ENCODE measurements at regions not wholly inside any gene's neighbourhood (a gene's known extent, or its start where the extent isn't known, plus 50 kb on each side); places are given as distances from the start of the nearest gene placed in this dataset.

- no peak for DNase-seq (ENCODE audit: low read depth in 2 of 2)
These were observed 137.6 kb upstream of the HABP2 start for GRCh38 chr10:113415246-113415645.

- no peak for DNase-seq (ENCODE audit: low read depth in 2 of 2)
These were observed 132.7 kb upstream of the HABP2 start for GRCh38 chr10:113420057-113420732.

GRCh38 chr10:113420733-113421675 is 131.8 kb upstream of the HABP2 start:
- no peak for DNase-seq (ENCODE audit: low read depth in 2 of 2)

- no peak for DNase-seq (ENCODE audit: low read depth in 2 of 2)
These were observed 130.5 kb upstream of the HABP2 start for GRCh38 chr10:113422371-113422770.

GRCh38 chr10:113423981-113424721 is 128.7 kb upstream of the HABP2 start:
- DNase-seq (ENCODE audit: low read depth in 2 of 2), result no peak

GRCh38 chr10:113425008-113425407 is 127.8 kb upstream of the HABP2 start:
- DNase-seq (ENCODE audit: low read depth in 2 of 2), result no peak

GRCh38 chr10:113425541-113425951 is 127.3 kb upstream of the HABP2 start:
- DNase-seq (ENCODE audit: low read depth in 2 of 2), result no peak

- DNase-seq (ENCODE audit: low read depth in 2 of 2), result no peak
These were observed 126.5 kb upstream of the HABP2 start for GRCh38 chr10:113426181-113426877.

GRCh38 chr10:113427236-113427735 is 125.6 kb upstream of the HABP2 start:
- DNase-seq (ENCODE audit: low read depth in 2 of 2), result no peak

- no peak for DNase-seq (ENCODE audit: low read depth in 2 of 2)
These were observed 124.9 kb upstream of the HABP2 start for GRCh38 chr10:113427811-113428558.

- DNase-seq (ENCODE audit: low read depth in 2 of 2), result no peak
These were observed 122.0 kb upstream of the HABP2 start for GRCh38 chr10:113430634-113431397.

GRCh38 chr10:113431398-113432160 is 121.3 kb upstream of the HABP2 start:
- no peak for DNase-seq (ENCODE audit: low read depth in 2 of 2)

GRCh38 chr10:113433711-113434110 is 119.1 kb upstream of the HABP2 start:
- DNase-seq (ENCODE audit: low read depth in 2 of 2), result no peak

- no peak for DNase-seq (ENCODE audit: low read depth in 2 of 2)
These were observed 118.5 kb upstream of the HABP2 start for GRCh38 chr10:113434315-113434714.

GRCh38 chr10:113434950-113435349 is 117.9 kb upstream of the HABP2 start:
- DNase-seq (ENCODE audit: low read depth in 2 of 2), result no peak

- no peak for DNase-seq (ENCODE audit: low read depth in 2 of 2)
These were observed 117.0 kb upstream of the HABP2 start for GRCh38 chr10:113435881-113436280.

GRCh38 chr10:113436851-113437250 is 116.0 kb upstream of the HABP2 start:
- DNase-seq (ENCODE audit: low read depth in 2 of 2), result no peak

GRCh38 chr10:113438652-113439051 is 114.2 kb upstream of the HABP2 start:
- DNase-seq (ENCODE audit: low read depth in 2 of 2), result no peak

GRCh38 chr10:113441220-113441619 is 111.6 kb upstream of the HABP2 start:
- no peak for DNase-seq (ENCODE audit: low read depth in 2 of 2)
